Duodenal mucosa (tissue), 2 donors: ENCODE measurements at regions not wholly inside any gene's neighbourhood (a gene's known extent, or its start where the extent isn't known, plus 50 kb on each side); places are given as distances from the start of the nearest gene placed in this dataset.
"Not testable (repeated sequence)": the region's sequence is repeated elsewhere in the genome, so short reads cannot be mapped to it uniquely, and the experiment has no call there.

Experiments used
- H3K27ac ChIP-seq: one replicate; pipeline ENCODE4 v1.7.0; 2013; ENCODE audit warnings: low read depth, low read length
- H3K27me3 ChIP-seq, 2 donors: one replicate each; pipeline ENCODE4 v1.7.0; 2013; ENCODE audit warnings: low read length in 2 of 2, control low read depth in 1 of 2; ENCODE audit not compliant: insufficient read depth in 2 of 2, control insufficient read depth in 1 of 2
- H3K36me3 ChIP-seq, 2 donors: one replicate each; pipeline ENCODE4 v1.7.0; 2013; ENCODE audit warnings: low read length in 2 of 2, control low read depth in 1 of 2; ENCODE audit not compliant: insufficient read depth in 2 of 2, control insufficient read depth in 1 of 2
- H3K4me1 ChIP-seq, 2 donors: one replicate each; pipeline ENCODE4 v1.7.0; 2013; ENCODE audit warnings: low read length in 2 of 2, control low read depth in 1 of 2; ENCODE audit not compliant: insufficient read depth in 2 of 2, control insufficient read depth in 1 of 2
- H3K4me3 ChIP-seq, 2 donors: one replicate each; pipeline ENCODE4 v1.7.0; 2013; ENCODE audit warnings: low read length in 2 of 2, low read depth in 1 of 2
- H3K9ac ChIP-seq, 2 donors: one replicate each; pipeline ENCODE4 v1.7.0; 2013; ENCODE audit warnings: low read length in 2 of 2, low read depth in 1 of 2
- H3K9me3 ChIP-seq, 2 donors: one replicate each; pipeline ENCODE4 v1.7.0; 2013; ENCODE audit warnings: low read length in 2 of 2, control low read depth in 1 of 2; ENCODE audit not compliant: control insufficient read depth in 1 of 2

- no peaks in the 10 kb centered on the region for H3K4me1 ChIP-seq
- H3K27me3 ChIP-seq = no peaks in the 10 kb centered on the region
- no peaks in the 10 kb centered on the region for H3K9me3 ChIP-seq
- no peak overlapping the region for H3K9ac ChIP-seq
- no peaks in the 10 kb centered on the region for H3K36me3 ChIP-seq
- no peak overlapping the region for H3K27ac ChIP-seq
- H3K4me3 ChIP-seq = no peak overlapping the region
Observed at GRCh38 chr6:112865131-112865530, 518.0 kb downstream of the RFPL4B start.

- Histone ChIP-seq H3K36me3 (no peaks in the 10 kb centered on the region), H3K9me3 (no peaks in the 10 kb centered on the region), H3K4me1 (no peaks in the 10 kb centered on the region), H3K4me3 (no peak overlapping the region), H3K27ac (no peak overlapping the region), H3K27me3 (no peaks in the 10 kb centered on the region), H3K9ac (no peak overlapping the region)
Observed at GRCh38 chr6:112874881-112875280, 527.8 kb downstream of the RFPL4B start.

- no peak overlapping the region for H3K4me3 ChIP-seq
- H3K27ac ChIP-seq = peak overlapping the region; percentile 14
- H3K27me3 ChIP-seq = no peaks in the 10 kb centered on the region
- no peaks in the 10 kb centered on the region for H3K4me1 ChIP-seq
- H3K9me3 ChIP-seq = no peaks in the 10 kb centered on the region
- no peaks in the 10 kb centered on the region for H3K36me3 ChIP-seq
- H3K9ac ChIP-seq = no peak overlapping the region
Observed at GRCh38 chr6:112877134-112878100, 530.3 kb downstream of the RFPL4B start.

GRCh38 chr6:112879920-112880413, 532.8 kb downstream of the RFPL4B start:
- H3K4me1 ChIP-seq = no peaks in the 10 kb centered on the region
- H3K27me3 ChIP-seq = no peaks in the 10 kb centered on the region
- no peak overlapping the region for H3K9ac ChIP-seq
- H3K9me3 ChIP-seq = no peaks in the 10 kb centered on the region
- no peaks in the 10 kb centered on the region for H3K36me3 ChIP-seq
- H3K27ac ChIP-seq = no peak overlapping the region
- peak overlapping the region in 1 of 2 donors; percentile 37 for H3K4me3 ChIP-seq

- Histone ChIP-seq H3K4me1 (no peaks in the 10 kb centered on the region), H3K36me3 (no peaks in the 10 kb centered on the region), H3K9ac (no peak overlapping the region), H3K4me3 (no peak overlapping the region), H3K9me3 (no peaks in the 10 kb centered on the region), H3K27me3 (no peaks in the 10 kb centered on the region), H3K27ac (no peak overlapping the region)
Observed at GRCh38 chr6:112881027-112881426, 533.9 kb downstream of the RFPL4B start.

- Histone ChIP-seq H3K4me3 (no peak overlapping the region), H3K9me3 (no peaks in the 10 kb centered on the region), H3K9ac (no peak overlapping the region), H3K36me3 (no peaks in the 10 kb centered on the region), H3K27ac (no peak overlapping the region), H3K4me1 (no peaks in the 10 kb centered on the region), H3K27me3 (no peaks in the 10 kb centered on the region)
Observed at GRCh38 chr6:112881828-112882780, 535.0 kb downstream of the RFPL4B start.

GRCh38 chr6:112883095-112883494, 536.0 kb downstream of the RFPL4B start:
- H3K4me1 ChIP-seq = no peaks in the 10 kb centered on the region
- no peak overlapping the region for H3K4me3 ChIP-seq
- H3K9me3 ChIP-seq = no peaks in the 10 kb centered on the region
- H3K27me3 ChIP-seq = no peaks in the 10 kb centered on the region
- H3K9ac ChIP-seq = no peak overlapping the region
- no peak overlapping the region for H3K27ac ChIP-seq
- H3K36me3 ChIP-seq = no peaks in the 10 kb centered on the region

GRCh38 chr6:112886415-112886814, 539.3 kb downstream of the RFPL4B start:
- no peaks in the 10 kb centered on the region for H3K36me3 ChIP-seq

GRCh38 chr6:112887424-112887823, 540.3 kb downstream of the RFPL4B start:
- H3K9me3 ChIP-seq, H3K4me1 ChIP-seq, H3K9ac ChIP-seq, H3K27me3 ChIP-seq, H3K27ac ChIP-seq, H3K4me3 ChIP-seq, H3K36me3 ChIP-seq: not testable (repeated sequence)

More at GRCh38 chr6:112886415-112886814, 539.3 kb downstream of the RFPL4B start:
- Histone ChIP-seq H3K4me3 (no peak overlapping the region), H3K27me3 (no peaks in the 10 kb centered on the region), H3K9me3 (no peaks in the 10 kb centered on the region), H3K9ac (no peak overlapping the region), H3K27ac (no peak overlapping the region), H3K4me1 (no peaks in the 10 kb centered on the region)

GRCh38 chr6:112899541-112899940, 552.4 kb downstream of the RFPL4B start:
- H3K27me3 ChIP-seq = no peaks in the 10 kb centered on the region
- H3K4me1 ChIP-seq = no peaks in the 10 kb centered on the region
- no peaks in the 10 kb centered on the region for H3K9me3 ChIP-seq
- H3K36me3 ChIP-seq = no peaks in the 10 kb centered on the region
- no peak overlapping the region for H3K4me3 ChIP-seq
- H3K9ac ChIP-seq = no peak overlapping the region
- H3K27ac ChIP-seq = no peak overlapping the region
